ENCODE measurements at regions not wholly inside any gene's neighbourhood (a gene's known extent, or its start where the extent isn't known, plus 50 kb on each side); places are given as distances from the start of the nearest gene placed in this dataset.

GRCh38 chr4:31058656-31059055 lies 338.5 kb downstream of the PCDH7 start:
- DNase-seq (ENCODE audit: low read depth), result no peak

- peak; percentile 55 for DNase-seq (ENCODE audit: low read depth)
These were observed 339.8 kb downstream of the PCDH7 start for GRCh38 chr4:31059753-31060522.

GRCh38 chr4:31065086-31065485 lies 344.9 kb downstream of the PCDH7 start:
- no peak for DNase-seq (ENCODE audit: low read depth)

GRCh38 chr4:31068257-31069075 lies 348.3 kb downstream of the PCDH7 start:
- peak; percentile 54 for DNase-seq (ENCODE audit: low read depth)

GRCh38 chr4:31069151-31069550 lies 349.0 kb downstream of the PCDH7 start:
- DNase-seq (ENCODE audit: low read depth), result no peak

DNA sequence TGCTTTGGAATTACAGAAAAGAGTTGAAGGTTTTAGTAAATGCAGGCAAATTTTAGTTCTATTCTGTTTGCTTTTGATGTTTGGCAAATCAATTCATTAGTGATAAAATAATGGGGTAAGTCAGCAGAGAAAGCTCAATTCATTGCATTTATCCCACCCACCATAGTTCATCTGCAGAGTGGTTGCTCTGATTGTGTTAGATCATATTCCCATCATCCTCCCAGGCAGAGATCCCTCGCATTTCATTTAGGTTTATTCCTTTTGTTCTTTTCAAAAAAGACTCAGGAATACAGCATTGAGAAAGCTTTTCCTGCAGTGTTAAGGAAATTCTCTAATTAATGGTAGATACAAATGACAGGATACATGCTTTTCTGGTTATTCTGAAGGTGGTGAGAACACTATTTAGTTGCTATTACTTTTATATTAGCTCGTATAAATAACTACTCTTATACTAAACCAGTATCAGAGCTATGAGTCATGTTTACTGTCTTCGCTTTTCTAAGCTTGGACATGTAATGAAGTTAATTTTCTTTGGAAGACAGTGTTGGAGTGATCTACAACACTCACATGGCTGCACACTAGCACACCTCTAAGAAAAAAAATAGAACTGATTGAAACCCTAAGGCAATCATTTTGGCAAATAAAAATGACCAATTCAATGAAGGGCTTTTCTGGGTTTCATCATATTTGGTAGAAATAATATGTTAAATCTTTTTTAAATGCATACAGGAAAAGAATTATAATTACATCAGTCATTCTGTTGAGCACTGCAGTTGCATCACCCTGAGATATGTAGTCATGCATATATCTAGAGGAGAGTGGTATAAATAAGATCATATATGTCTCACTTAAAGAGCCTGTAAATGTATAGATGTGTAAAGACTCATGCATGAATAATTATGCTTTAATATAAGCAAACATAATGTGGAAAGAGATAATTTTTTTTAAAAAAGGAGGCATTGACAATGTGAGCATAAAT lies 351.6 kb downstream of the PCDH7 start:
- peak; percentile 36 for DNase-seq (ENCODE audit: low read depth)

GRCh38 chr4:31075969-31076368 lies 355.8 kb downstream of the PCDH7 start:
- peak; percentile 31 for DNase-seq (ENCODE audit: low read depth)

DNA sequence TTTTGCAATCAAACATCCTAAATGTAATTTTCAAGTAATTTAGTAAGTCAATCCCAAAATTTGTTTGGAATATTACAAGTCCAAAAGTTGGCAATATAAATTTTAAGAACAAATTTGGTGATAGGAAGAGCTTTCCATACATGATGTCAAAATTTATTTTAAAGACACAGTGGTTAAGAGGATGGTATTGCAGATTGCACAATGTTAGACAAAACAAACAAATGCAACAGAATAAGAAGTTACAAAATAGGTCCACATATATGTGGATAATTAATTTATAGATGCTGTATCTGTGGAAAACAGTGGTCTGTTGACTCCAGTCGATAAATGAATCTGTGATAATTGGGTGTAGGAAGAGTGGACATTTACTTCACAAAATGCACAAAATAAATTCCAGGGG lies 358.5 kb downstream of the PCDH7 start:
- DNase-seq (ENCODE audit: low read depth), result peak; percentile 27

- DNase-seq (ENCODE audit: low read depth), result peak; percentile 24
These were observed 360.7 kb downstream of the PCDH7 start for GRCh38 chr4:31080887-31081286.

DNA sequence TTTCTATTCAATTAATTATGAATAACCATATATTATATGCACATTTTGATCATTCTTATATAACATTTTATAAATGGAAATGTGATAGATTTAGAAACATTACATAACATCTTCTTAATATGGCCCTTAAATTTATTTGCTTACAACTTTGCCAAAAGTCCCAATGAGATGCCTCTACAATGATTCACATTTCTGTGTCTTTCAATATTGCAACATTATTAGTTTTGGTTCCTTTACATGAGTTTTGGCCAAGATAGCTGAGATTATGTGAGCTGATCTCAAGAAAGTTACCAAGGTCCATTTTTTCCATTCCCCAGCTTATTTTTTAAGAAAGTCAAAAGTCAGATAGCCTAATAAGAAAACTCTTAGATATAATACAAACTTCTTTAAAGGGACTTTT lies 361.2 kb downstream of the PCDH7 start:
- DNase-seq (ENCODE audit: low read depth), result peak; percentile 49

- DNase-seq (ENCODE audit: low read depth), result peak; percentile 80
These were observed 363.3 kb downstream of the PCDH7 start for GRCh38 chr4:31083456-31083855.

GRCh38 chr4:31084806-31085416 lies 364.7 kb downstream of the PCDH7 start:
- peak; percentile 53 for DNase-seq (ENCODE audit: low read depth)

DNA sequence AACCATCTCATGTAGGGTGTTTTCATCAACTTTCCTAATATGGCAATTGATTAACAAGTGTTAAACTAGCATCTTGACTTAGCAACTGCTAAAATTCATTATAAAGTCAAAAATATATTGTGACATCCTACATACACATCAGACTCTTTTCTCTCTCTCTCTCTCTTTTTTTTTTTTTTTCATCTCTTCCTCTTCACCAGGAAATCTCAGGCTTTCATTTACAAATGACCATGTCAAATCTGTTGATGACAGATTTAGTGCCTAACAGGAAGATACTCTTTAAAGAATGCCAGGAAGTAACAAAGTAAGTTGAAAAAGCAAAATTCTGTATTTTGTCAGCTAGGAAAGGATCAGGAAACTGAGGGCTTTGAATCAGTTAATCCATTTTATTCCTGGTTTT lies 365.5 kb downstream of the PCDH7 start:
- no peak for DNase-seq (ENCODE audit: low read depth)

- DNase-seq (ENCODE audit: low read depth), result peak; percentile 14
These were observed 366.7 kb downstream of the PCDH7 start for GRCh38 chr4:31086756-31087330.

DNA sequence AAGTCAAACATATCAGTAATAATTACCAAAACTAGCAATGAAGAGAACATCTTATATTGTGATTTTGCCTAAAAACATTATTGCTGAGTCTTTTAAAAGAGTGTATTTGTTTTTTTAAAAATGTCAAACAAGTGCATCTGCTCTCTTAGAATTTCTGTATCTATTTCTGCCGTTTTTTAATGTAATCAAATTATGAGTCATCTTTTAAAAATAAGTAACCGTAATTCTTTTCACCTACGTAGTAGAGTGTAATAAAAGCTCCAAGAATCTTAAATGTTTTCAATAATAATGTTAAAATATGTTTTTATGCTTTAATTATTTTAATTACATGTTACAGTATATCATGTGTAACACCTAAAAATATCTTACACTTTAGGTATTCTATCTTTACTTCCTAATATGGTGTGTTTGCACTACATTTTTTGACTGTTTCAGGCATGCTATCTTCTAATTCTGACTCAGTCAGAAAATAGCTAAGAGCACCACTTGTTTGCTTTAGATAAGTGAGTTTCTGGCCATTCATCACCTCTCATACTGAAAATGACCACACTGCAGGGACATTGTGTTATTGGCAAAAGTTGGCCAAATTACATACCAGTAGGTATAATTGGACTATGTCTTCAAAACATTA lies 368.5 kb downstream of the PCDH7 start:
- peak; percentile 89 for DNase-seq (ENCODE audit: low read depth)

- DNase-seq (ENCODE audit: low read depth), result peak; percentile 88
These were observed 369.6 kb downstream of the PCDH7 start for GRCh38 chr4:31089815-31090214.

DNA sequence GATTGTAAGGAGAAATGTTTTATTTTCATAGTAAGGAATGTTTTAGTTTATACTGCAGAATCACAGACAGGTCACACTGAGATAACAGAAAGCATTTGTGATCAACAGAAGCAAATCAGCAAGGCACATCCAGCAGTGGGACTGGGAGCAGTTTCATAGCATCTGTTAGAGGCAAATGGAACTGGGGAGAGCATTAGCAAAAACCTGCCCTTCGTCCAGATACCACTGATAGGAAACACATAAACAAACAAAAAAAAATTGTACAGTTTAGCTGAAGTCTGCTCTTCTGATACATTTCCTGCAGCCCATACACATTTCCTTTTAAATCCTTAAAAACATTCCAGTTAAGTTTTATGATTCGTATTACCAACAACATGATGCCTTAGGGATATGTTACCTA lies 374.3 kb downstream of the PCDH7 start:
- DNase-seq (ENCODE audit: low read depth), result no peak

DNA sequence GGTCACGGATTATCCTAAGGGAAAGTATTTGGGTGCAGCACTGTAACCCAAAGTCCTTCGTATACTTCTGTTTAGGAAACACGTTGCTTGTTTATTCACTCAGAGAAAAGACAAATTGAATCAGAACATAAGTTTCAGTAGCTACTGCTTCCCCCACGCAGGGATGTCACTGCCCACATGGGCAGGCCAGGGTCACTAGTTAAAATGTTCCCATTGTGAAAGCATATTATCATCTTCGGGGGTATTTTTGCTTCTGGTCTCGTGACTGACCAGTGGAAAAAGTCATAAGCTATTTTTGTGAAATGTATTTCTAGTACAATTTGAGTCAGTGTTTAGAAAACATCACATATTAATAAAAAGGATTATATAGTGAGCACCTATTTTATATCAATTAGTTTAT lies 377.8 kb downstream of the PCDH7 start:
- DNase-seq (ENCODE audit: low read depth), result no peak

- DNase-seq (ENCODE audit: low read depth), result peak; percentile 68
These were observed 380.4 kb downstream of the PCDH7 start for GRCh38 chr4:31100536-31100935.

DNA sequence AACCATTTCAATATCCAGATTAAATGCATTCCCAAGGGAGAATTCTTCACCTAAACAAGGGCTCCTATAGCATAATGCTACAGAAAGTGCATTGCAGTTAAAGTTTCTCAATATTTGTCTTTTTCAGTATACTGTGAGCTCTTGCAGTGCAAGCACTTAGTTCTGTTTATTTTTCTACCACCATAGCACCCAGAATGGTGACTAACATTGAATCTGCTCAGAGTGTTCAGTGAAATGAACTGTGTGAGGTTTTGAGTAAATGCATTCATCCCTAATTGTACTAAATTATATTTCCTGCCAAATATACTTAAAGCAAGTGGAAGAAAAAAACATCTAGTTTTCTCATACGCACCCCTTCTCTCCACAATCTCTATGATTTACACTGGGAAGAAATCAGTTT lies 383.9 kb downstream of the PCDH7 start:
- peak; percentile 46 for DNase-seq (ENCODE audit: low read depth)

GRCh38 chr4:31104577-31104976 lies 384.4 kb downstream of the PCDH7 start:
- DNase-seq (ENCODE audit: low read depth), result no peak
